RWPE1 (cell line): ENCODE measurements at regions not wholly inside any gene's neighbourhood (a gene's known extent, or its start where the extent isn't known, plus 50 kb on each side); places are given as distances from the start of the nearest gene placed in this dataset.

Experiments
- CTCF ChIA-PET: fragments of 350-600 bp; sonication (Branson Sonifier 250); formaldehyde crosslinking; extraction: SDS; loops from one replicate; lab custom pipeline; 2021; lab: Yijun Ruan, JAX
- POLR2A ChIA-PET: fragments of 400-600 bp; formaldehyde crosslinking; extraction: SDS; loops from one replicate; lab custom pipeline; 2020; ENCODE audit warnings: antibody characterized with exemption; ENCODE audit not compliant: low non-redundant PET; lab: Yijun Ruan, JAX
- DNase-seq: peaks from one replicate; pipeline ENCODE4 v3.0.0; 2012; ENCODE audit warnings: low spot score
- H3K27ac ChIP-seq: fragments of 450-650 bp; 2 replicates; pipeline ENCODE4 v1.5.1; 2017
- TF ChIP-seq, protein P1 (sequence below): fragments of 450-650 bp; conservative IDR thresholded peaks from 2 replicates; pipeline ENCODE4 v1.5.1; 2017; ENCODE audit warnings: low read depth, mild to moderate bottlenecking

DNA sequence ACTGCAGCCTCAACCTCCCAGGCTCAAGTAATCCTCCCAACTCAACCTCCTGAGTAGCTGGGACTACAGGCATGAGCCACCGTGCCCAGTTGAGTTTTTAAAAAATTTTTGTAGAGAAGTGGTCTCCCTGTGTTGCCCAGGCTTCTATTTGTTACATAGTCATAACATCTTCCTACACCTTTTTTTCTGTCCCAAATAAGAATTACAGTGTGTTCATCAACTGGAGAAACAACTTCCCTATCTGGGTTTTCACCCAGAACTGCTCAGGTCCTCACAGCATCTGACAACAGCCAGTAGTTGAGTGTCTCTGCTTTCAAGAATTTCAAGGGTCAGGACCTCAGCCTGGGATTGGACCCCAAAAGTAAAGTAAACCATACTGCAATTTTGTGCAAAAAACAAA, 235.2 kb upstream of the AMIGO2 start:
- H3K27ac ChIP-seq: no peak overlapping the region
- CTCF ChIA-PET: interaction anchor here (0.7 kb wide), 1 partner anchor 296 kb away, joined by 4 read pairs; no protein-coding TSS in a partner anchor
- TF ChIP-seq, protein P1, sequence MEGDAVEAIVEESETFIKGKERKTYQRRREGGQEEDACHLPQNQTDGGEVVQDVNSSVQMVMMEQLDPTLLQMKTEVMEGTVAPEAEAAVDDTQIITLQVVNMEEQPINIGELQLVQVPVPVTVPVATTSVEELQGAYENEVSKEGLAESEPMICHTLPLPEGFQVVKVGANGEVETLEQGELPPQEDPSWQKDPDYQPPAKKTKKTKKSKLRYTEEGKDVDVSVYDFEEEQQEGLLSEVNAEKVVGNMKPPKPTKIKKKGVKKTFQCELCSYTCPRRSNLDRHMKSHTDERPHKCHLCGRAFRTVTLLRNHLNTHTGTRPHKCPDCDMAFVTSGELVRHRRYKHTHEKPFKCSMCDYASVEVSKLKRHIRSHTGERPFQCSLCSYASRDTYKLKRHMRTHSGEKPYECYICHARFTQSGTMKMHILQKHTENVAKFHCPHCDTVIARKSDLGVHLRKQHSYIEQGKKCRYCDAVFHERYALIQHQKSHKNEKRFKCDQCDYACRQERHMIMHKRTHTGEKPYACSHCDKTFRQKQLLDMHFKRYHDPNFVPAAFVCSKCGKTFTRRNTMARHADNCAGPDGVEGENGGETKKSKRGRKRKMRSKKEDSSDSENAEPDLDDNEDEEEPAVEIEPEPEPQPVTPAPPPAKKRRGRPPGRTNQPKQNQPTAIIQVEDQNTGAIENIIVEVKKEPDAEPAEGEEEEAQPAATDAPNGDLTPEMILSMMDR: no peak
- POLR2A ChIA-PET: no interaction called here
- no peak for DNase-seq

DNA sequence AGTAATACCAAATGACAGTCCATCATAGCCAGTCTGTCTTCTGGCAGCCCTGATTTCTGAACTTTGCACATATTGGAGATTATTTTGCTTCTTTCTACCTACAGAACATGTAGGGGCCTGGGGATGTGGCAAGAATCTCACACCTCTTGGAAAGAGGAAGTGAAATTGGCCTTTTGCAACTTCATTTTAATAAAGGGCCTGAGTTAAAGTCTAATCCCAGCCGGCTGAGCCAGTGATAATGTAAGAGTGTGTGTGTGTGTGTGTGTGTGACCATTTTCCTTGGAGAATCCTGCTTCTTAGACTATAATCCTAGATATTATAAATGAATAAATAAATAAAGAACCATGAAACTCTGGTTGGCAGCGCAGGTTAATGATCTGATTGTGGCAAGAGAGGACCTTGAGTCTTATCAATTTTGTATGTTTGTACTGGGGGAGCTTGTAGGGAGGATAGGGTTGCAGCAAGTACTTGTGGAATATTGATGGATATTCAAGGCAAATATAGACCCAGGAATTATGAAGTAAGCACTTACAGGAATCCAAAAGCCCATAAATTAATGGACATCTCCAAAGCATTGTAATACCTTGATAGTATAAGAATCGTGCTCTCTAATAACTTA, 233.2 kb upstream of the AMIGO2 start:
- no peak overlapping the region for H3K27ac ChIP-seq
- ChIA-PET CTCF (no interaction called here), POLR2A (no interaction called here)
- TF ChIP-seq, protein P1: no peak
- no peak for DNase-seq

DNA sequence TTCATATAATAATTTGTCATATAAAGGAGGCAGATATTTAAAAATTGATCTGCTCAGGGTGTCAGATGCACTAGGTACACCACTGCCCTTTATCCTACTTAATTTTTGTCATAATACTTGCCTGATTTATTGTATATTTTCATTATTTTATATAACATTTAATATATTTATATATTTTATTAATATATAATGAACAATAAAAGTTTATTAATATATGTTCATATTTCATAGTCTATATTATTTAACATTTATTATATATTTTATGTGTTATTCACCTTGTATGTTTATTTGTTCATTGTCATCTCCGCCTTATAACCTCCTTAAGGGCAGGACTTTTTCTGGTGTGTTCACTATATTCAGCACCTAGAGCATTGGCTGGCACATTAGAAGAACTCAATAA, 232.4 kb upstream of the AMIGO2 start:
- POLR2A ChIA-PET: no interaction called here
- CTCF ChIA-PET: no interaction called here
- no peak for DNase-seq
- no peak overlapping the region for H3K27ac ChIP-seq
- TF ChIP-seq, protein P1: no peak

DNA sequence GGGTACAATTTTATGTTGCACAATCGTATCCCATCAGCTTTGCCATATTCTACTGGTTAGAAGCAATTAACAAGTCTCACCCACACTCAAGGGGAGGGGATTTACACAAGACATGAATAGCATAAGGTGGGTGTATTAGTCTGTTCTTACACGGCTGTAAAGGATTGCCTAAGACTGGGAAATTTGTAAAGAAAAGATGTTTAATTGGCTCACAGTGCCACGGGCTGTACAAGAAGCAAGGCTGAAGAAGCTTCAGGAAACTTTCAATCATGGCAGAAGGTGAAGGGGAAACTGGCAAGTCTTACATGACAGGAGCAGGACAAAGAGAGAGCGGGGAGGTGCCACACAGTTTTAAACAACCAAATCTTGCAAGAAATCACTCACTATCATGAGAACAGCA, 231.8 kb upstream of the AMIGO2 start:
- TF ChIP-seq, protein P1: no peak
- H3K27ac ChIP-seq: no peak overlapping the region
- POLR2A ChIA-PET: no interaction called here
- CTCF ChIA-PET: no interaction called here
- DNase-seq: no peak

DNA sequence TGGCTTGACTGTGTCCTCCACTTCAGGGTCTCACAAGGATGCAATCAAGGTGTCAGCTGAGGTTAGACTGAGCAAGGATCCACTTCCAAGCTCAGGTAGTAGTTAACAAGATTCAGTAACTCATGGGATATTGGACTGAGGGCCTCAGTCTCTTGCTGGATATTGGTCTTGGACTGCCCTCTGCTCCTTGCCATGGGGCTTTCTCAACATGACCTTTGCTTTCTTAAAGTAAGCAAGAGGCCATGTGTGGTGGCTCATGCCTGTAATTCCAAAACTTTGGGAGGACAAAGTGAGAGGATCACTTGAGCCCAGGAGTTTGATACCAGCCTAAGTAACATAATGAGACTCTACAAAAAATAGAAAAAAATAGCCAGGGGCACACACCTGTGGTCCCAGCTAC, 231.3 kb upstream of the AMIGO2 start:
- no peak overlapping the region for H3K27ac ChIP-seq
- POLR2A ChIA-PET: no interaction called here

DNA sequence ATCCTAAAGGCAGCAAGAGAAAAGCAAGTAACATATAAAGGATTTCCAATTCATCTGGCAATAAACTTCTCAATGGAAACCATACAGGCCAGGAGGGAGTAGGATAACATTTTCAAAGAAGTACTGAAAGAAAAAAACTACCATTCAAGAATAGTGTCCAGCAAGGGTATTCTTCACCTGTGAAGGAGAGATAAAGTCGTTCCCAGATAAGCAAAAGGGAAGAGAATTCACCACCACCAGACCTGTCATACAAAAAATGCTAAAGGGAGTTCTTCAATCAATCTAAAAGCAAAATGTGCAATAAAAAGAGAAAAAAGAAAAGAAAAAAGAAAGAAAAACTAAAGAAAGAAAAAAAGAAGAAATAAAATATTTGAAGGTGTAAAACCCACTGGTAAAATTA, 228.9 kb upstream of the AMIGO2 start:
- ChIA-PET CTCF (no interaction called here), POLR2A (no interaction called here)
- no peak for DNase-seq
- TF ChIP-seq, protein P1: no peak
- H3K27ac ChIP-seq: no peak overlapping the region

More for the DNA sequence above, 231.3 kb upstream of the AMIGO2 start:
- TF ChIP-seq, protein P1: no peak
- CTCF ChIA-PET: no interaction called here
- no peak for DNase-seq
